ENCODE measurements at regions not wholly inside any gene's neighbourhood (a gene's known extent, or its start where the extent isn't known, plus 50 kb on each side); places are given as distances from the start of the nearest gene placed in this dataset.
"Not testable (repeated sequence)": the region's sequence is repeated elsewhere in the genome, so short reads cannot be mapped to it uniquely, and the experiment has no call there.

DNA sequence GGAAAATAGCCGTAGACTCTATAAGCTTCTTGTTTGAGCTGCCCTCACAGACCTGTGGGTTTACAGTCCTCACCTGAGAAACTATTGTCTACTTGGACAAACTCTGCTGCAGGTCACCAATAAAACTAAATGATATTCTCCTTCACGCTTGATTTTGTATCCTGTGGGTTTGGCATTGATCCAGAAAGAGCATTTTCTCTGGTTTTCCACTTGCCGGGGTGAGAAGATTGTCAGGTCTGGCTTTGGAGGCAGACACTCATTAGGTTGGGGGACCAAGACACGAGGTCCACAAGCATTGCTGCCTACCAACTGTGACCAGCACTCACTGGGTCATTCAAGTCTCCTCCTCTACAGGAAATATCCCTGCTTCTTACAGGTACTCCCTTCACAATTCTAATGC lies 68.5 kb downstream of the CDC14C start:
- no peak for DNase-seq

DNA sequence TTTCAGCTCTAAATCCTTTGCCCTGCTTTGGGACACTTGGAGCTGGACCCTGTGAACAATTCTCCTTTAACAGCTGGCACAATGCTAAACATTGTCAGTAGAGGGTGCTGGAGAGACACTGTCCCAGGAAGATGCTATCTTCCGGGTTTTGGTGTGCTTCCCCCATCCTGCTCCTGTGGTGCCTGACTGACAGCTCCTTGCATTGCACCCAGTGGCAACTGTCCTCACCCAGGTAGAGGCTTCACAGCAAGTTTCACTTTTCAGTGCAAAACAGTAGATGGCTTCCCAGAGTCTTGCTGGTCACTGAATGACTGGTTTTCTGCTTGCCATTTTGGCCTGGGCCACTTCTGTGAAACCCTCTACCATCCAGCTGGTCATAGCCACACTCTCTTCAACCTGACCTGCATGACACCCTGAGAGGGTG lies 77.3 kb downstream of the CDC14C start:
- DNase-seq: peak; percentile 65

DNA sequence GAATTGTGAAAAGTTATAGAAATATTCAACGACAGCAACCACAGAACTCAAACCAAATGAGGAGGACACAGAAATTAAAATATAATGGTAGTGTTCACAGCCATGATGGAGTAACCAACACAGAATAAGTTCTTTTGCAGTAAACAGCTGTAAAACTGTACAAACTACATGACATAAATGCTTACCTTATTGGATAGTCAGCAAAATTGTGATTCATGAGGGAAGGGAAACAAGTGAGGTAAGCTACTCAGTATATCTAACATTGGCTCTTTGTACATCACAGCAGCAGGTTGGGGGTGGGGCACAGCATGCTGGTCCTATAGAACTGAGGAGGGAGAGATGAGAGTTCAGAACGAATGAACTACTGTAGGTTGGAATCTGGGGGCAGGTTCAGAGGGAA lies 86.4 kb downstream of the CDC14C start:
- DNase-seq: no peak

DNA sequence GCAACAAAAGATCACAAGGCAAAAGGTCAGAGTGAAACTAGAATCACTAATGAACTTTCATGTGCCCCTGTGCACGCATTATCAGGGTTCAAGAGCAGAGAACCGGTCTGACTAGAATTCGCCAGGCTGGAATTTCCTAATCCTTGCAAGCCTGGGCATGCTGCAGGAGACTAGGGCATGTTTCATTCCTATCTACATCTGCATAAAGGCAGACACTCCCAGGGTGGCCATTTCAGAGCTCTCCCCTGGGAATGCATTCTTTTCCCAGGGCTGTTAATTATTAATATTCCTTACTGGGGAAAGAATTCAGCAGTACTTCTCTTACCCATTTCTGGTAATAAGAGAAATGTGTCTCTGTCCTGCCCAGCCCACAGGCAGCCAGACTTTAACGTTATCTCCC lies 90.5 kb downstream of the CDC14C start:
- no peak for DNase-seq

DNA sequence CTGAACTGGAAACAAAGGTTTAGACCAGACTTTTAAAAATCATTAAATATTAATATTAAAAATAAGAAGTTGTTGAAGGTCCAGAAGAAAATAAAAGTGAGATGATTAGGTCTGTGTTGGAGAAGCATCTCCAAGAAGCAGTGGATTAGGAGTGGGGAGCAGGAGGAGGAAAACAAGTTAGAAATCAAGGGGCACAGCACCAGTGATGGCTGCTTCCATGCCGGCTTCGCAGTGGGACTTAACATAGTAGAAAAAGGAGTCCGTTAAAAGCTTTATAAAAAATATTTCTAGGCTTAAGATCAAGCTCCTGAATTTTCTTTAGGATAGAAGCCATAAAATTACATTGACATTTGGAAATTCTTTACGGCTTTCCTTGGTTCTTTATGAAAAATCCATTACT lies 95.8 kb downstream of the CDC14C start:
- DNase-seq: no peak

DNA sequence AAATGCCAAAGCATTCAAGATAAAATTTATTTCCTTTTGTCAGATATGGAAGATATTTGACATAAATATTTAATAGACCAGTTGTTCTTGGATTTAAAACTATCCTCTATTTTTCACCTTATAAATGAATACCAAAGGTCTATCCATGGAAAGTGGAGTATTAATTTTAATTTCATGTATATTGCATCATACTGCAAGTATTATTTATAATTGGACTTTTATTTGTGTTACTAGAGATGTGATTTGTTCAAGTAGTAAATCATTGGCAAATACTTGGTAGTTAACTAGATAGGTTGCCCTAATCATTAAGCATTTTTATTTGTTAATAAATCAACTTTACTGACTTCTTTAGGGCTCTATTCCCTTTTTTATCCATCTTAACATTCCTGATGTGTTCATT lies 98.1 kb downstream of the CDC14C start:
- no peak for DNase-seq

DNA sequence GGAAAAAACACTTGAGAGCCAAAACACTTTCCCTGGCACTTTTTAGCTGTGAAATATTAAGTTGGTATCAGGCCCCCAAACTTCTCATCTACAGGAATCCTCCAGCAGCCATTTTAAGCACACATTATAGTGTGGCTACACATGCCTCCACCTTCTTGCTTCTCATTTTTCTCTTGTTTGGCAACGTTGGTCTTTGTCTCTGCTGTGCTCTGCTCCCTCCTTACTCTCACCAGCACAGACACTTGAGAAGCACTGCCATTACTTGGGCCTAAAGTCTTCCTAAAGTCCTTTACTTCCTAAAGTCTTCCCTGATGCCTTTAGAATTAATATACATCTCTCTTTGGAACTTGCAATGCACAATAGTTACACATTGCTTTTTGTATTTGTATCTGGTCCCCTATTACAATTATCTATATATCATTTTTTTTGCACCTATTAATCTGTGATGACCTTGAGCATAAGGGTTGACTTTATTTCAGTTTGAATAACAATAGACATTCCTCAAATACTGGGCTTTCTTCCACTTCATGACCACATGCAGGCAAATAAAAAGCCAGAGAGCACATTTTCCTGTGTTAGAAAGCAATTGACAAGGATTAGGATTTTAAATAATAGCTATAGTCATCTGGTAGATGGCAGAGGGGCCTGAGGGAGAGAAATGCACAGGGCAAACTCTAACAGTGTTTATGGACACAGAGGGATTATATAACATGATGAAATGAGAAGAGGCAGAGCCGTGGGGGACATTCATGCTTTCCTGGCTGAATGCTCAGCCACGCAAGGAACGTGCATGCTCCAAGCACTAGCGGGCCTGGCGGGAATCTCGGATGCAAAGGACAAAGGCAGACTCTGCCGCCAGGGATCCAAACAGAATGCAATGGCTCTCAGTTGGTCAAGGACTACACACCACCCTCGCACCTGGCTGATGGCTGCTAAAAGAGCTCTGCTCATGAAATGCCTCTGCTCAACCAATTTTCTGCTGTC lies 99.3 kb downstream of the CDC14C start:
- no peak for DNase-seq

DNA sequence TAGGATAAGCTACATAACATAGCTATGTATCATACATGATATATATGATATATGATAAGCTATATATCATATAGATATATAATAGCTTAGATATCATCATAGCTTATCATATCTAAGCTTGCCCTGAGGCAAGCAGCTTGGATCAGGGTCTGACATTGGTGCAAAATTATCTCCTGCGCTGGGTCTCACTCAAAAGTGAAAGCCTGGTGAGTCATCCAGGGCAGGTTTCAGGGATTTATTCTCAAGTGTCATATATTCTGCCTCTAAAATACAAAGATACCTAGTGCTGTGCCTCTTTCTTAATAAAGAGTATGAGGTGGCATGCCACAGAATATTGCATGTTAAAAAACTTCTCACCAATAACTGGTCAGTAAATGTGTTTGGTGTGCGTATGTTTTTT lies 105.9 kb downstream of the CDC14C start:
- DNase-seq: no peak

DNA sequence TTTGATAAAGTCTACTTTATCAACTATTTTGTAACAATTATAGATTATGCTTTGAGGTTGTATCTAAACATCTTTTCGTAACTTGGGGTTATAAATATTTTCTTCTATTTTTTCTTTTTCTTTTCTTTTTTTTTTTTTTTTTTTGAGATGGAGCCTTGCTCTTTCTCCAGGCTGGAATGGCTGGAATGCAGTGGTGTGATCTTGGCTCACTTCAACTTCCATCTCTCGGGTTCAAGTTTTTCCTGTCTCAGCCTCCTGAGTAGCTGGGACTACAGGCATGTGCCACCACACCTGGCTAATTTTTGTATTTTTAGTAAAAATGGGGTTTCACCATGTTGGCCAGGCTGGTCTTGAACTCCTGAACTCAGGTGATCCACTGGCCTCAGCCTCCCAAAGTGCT lies 108.8 kb downstream of the CDC14C start:
- not testable (repeated sequence) for DNase-seq

DNA sequence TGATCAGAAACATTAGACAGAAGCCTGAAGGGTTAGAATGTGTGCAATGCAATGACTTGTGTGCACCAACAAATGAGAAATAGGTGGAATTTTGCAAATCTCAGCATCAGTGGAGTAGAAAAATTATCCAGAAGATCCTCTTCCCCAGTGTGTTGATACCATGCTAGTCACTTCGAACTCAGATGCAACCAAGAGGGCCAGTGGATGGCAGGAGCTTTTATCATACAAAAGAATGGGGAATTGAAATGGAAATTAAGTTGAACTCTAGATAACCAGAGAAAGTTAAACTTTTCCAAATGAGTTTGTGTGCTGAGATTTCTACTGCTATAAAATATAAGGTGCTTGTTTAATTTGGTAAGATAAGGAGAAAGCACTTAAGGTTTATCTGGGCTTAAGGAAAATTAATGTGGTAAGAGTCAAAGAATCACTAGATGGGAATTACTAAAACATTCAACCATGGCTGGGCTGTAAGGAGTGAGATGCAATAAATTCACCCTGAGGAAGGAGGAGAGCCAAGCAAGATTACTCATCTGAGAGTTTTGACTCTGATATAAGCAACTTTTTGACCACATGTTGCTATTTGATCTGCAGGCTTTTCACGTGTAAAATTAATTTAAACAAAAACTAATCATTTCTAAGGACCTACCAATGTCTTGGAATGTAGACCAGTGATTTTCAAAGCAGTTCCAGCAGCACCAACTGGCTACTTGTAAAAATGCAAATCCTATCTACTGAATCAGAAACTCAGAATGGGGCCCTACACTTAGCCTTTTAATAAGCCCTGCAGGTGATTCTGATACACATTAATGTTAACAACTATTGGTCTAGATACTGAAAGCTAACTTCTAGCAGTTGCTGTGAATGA lies 113.2 kb downstream of the CDC14C start:
- no peak for DNase-seq

DNA sequence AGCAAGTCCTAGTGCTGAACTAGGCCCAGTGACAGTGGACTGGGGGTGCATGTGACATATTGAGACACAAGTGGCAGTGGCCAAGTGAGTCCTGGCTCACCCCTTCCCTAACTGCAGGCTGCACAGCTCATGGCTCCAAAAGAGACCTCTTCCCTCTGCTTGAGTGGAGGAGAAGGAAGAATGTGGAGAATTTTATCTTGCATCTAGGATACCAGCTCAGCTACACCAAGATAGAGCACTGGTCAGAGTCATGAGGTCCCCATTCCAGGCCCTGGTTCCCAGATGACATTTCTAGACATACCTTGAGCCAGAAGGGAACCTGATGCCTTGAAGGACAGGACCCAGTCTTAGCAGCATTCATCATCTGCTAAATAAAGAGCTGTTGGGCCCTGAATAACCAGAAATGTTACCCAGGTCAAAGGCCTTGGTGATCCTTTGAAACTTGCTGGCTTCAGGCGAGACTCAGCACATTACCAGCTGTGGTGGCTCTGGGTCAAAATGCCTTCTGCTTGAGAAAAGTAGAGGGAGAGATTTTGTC lies 114.5 kb downstream of the CDC14C start:
- no peak for DNase-seq

DNA sequence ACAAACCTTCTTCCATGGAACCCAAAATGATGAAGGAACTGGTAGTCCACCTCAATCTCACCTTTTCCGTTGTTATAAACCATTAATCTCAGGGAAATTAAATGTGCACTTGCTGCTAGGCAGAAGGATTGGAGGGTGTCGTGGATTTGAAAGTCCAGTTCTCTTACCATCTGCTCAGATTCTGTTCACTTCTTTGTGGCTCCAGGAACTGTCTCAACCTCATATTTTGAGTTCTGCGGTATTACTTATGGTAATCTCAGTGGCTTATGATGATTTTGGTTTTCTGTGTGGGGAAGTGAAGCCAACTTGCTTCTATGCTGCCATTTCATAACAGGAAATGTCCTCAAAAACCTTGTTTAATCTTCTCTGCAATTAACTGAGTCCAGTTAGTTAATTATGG lies 136.4 kb downstream of the CDC14C start:
- no peak for DNase-seq

DNA sequence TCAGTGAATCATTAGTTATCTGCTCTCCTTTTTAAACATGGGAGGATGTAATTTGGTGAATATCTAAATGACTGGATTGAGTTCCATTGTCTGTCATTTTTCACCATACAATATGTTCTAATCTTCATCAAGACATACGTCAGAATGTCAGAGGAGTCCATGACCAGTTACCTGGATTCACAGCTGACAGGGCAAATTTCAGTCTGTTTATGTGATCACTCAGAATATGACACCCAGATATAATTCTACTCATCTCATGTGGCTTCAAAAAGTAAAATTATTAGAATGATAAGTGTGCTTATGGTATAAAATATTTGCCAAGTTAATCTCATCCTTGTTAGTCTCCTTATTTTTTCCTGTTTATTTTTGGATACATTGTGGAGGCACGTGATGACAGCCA lies 150.2 kb downstream of the CDC14C start:
- DNase-seq: no peak

DNA sequence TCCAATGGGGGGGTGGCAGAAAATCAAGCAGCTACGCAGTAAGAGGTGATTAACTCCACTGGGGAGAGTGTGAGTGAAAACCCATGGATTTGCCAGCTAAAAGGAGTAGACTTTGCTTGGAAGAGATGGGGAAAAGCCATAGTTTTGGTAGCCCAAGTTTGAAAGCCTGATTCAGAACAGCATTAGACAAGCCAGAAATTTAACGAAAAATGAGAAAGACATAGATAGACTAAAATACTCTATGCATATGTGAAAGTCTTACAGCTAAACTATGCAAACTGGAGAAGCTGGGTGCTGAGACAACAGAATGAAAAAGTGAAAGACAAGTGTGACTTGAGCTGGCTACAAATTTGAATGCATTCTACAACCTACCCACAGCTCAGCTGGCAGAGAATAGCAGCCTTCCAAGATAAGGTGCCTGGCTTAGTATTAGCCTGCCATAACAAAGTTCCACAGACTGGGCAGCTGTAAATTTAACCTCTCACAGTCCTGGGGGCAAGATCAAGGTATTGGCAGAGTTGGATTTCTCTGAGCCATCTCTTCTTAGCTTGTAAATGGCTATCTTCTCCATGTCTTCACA lies 156.6 kb downstream of the CDC14C start:
- DNase-seq: no peak

DNA sequence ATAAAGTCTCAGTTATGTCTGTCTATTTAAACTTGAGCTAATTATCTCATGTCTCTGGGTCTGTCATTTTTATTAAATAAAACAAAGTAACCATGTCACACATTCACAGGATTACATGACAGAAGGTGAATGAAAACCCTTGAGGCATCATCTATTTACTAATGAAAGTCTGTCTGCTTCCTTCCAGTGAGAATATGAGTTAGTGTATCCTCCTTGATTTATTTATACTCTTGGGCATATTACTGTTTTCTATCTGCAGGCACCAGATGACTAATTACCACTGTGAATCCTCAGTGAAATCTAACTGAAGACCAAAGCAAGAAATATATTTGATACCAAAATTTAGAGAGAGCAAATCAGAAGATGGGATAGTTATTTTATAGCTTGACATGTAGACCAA lies 163.7 kb downstream of the CDC14C start:
- DNase-seq: no peak

DNA sequence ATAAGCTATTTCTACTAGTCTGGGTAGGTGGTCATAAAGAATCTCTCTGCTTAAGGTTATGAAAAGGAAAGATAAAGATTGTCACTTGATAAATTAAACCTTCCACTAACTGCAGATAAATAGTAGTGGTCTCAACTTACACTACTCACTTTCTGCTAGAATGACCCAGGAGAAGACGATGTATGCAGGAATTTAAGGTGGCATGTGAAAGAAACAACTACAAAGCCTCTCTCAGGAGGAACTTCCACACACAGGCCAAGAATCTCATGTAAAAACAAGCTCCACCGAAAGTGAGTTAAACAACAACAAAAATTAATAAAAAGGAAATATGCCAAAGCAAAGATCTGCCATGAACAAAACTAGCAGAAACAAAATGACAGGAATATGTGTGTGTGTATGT lies 165.4 kb downstream of the CDC14C start:
- no peak for DNase-seq

DNA sequence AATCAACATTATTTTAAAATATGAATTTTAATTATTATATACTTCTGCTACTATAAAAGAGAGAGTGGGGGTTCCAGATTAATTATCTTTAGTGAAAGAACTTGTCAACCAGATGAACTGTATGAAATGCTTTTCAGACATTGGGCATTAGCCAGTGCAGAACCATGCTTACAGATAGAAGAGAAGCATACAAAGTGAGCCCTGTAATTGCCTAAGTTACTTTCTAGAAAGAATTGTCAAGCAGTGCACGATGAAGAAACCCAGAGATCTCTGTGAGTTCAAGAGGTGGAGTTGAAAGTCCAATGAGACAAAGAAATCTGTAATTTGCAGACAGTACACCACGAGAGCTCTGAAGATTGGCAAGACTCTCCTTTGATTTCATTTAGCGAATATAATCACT lies 166.7 kb downstream of the CDC14C start:
- DNase-seq: no peak

DNA sequence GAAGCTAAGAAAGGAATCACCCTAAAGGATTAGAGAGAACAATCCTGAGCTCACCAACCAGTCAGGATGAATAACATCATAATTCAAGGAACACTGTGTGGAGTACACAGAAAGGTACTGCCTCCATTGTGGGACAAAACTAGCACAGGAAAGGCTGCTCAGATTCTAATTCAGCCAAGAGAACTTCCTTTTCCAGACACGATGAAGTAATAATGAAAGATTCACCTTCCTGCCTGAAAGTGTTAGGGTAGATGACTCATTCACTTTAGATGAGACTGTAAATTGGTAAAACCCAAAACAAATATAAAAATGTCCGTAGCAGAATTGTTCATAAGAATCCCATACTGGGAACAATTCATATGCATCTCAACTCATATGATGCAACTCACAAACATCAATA lies 167.2 kb downstream of the CDC14C start:
- DNase-seq: no peak

DNA sequence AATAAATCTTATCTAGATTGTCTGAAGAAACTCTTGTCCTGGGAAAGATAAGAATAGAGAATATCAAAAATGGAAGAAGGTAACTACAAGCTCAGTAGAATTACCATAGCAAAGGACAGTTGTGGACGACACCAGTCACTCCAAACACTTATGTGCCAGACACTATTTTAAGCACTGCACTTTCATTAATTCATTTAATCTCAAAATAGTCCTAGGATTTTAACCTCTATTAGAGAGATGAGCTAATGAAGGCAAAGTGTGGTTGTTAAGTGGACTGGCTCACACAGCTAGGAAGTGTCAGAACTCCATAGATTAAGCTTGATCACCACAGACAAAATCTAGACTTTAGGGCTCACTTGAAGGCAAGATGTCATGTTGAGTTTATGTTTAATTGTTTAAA lies 168.9 kb downstream of the CDC14C start:
- DNase-seq: no peak

DNA sequence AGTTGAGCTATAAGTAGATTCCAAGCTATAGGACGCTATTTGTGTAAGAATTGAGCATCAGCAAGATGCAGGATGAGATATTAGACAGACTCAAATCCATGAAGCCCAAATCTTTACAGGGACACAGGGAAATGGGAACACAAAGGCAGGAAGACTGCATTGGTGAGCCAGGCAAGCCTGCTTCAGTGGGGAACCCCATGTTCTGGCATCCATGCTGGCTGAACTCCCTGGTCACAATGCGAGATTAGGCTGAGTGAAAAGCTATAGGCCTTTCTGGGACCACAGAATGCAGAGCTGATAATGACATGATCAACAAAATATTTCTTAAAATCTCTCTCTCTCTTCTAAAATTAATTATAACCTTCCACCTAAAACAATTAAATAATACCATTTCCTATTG lies 170.5 kb downstream of the CDC14C start:
- no peak for DNase-seq

DNA sequence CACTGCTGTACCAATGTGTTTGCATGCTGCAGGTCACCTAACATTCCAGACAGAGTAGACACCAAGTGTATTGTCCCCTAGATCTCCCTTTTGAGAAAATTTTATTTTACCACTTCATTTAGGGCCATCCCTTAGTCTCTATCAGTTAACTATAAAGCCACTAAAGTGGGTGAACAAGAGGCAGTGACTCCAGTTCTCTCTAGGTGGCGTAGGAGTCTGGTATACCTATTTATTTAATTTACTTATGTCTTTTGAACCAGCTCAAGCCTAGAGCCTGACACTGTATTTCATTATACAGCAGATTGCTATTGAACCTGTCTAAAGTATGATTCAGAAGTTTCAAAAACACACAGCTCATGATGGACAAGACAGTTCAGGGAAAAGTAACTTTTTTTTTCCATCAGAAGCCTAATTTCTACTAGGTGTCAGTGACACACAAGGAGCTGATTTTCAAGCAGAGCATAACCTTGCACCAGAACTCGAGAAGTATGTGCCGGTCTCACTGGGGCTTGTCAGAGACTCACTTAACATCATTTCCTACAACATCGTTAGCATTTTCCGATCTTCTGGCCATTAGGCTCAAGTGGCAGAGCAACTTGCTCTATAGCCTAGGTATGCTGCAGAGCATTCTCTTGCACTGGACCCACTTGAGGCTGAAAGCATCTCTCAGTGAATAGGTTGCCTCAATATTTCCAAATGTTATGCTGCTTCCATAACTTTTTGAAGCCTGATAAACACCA lies 175.4 kb downstream of the CDC14C start:
- DNase-seq: no peak

DNA sequence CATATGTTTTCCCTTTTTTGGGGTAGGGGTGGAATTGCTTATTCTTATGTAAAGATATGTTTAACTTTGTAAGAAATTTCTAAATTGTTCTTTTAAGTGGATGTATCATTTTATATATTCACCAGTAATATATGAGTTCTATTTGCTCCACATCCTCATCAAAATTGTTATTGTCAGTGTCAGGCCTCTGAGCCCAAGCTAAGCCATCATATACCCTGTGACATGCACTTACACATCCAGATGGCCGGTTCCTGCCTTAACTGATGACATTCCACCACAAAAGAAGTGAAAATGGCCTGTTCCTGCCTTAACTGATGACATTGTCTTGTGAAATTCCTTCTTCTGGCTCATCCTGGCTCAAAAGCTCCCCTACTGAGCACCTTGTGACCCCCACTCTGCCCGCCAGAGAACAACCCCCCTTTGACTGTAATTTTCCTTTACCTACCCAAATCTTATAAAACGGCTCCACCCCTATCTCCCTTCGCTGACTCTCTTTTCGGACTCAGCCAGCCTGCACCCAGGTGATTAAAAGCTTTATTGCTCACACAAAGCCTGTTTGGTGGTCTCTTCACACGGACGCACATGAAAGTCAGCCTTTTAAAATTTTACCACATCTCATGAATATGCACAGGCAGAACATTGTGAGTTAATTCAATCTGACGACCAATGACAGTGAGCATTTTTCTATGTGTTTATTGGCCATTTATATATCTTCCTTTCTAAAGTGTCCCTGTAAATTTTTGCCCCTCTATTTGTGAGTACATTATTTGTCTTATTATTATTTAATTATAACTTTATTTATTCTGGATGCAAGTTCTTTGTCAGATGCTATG lies 176.8 kb downstream of the CDC14C start:
- not testable (repeated sequence) for DNase-seq

All from OCI-M1 (cell line).